ENCODE measurements at regions not wholly inside any gene's neighbourhood (a gene's known extent, or its start where the extent isn't known, plus 50 kb on each side); places are given as distances from the start of the nearest gene placed in this dataset.

- no peaks in the 10 kb centered on the region for H4K20me1 ChIP-seq (ENCODE audit: control insufficient read depth, insufficient read depth)
- H3K4me1 ChIP-seq (ENCODE audit: control insufficient read depth, insufficient read depth, low read length): no peaks in the 10 kb centered on the region
- intact Hi-C loops (cut with micrococcal nuclease; ENCODE audit: unreplicated experiment) (no loop called here), in situ Hi-C loops (cut with MboI) (no loop called here)
- H3K4me3 ChIP-seq: no peak overlapping the region
- no peaks in the 10 kb centered on the region; the same call in 1 of the 3 replicates for H3K9me3 ChIP-seq (replicated peaks; ENCODE audit: control insufficient read depth, insufficient read depth, low read length)
- RAD21 ChIA-PET (ENCODE audit: unreplicated experiment): no interaction called here
- SMC1A ChIA-PET (ENCODE audit: uncharacterized antibody, unreplicated experiment): interaction anchor here (1.0 to 3.5 kb wide), 3 partner anchors 9 to 84 kb away, joined by 3 to 20 read pairs (median 5); no protein-coding TSS in a partner anchor
- CTCF ChIA-PET: interaction anchor here (1.4 kb wide), 1 partner anchor 71 kb away, joined by 5 read pairs; no protein-coding TSS in a partner anchor
- no peak overlapping the region for H3K4me2 ChIP-seq (ENCODE audit: control insufficient read depth, insufficient read depth)
- TF ChIP-seq RELA (IDR thresholded peaks at IDR 0.05; ENCODE audit: borderline replicate concordance, partially characterized antibody) (no peak), MEF2A (IDR thresholded peaks at IDR 0.05; ENCODE audit: insufficient read depth, low read depth, low read length) (no peak), RAD21 (IDR thresholded peaks at IDR 0.05; ENCODE audit: insufficient read depth, low read depth, low read length) (no peak), NBN (IDR thresholded peaks at IDR 0.05) (no peak), SP1 (IDR thresholded peaks at IDR 0.05; ENCODE audit: low read depth, low read length) (no peak), JUNB (IDR thresholded peaks at IDR 0.05) (no peak), NKRF (conservative IDR thresholded peaks at IDR 0.05) (no peak), JUND (IDR thresholded peaks at IDR 0.05; ENCODE audit: low read depth, low read length) (no peak), PAX5 (IDR thresholded peaks at IDR 0.05; ENCODE audit: borderline replicate concordance, low read depth, low read length) (no peak), HDAC2 (IDR thresholded peaks at IDR 0.05) (no peak), BHLHE40 (IDR thresholded peaks at IDR 0.05; ENCODE audit: borderline replicate concordance in 1 of 2, low read depth in 2 of 2, low read length in 1 of 2) (no peak)
- TF ChIP-seq, protein P1, sequence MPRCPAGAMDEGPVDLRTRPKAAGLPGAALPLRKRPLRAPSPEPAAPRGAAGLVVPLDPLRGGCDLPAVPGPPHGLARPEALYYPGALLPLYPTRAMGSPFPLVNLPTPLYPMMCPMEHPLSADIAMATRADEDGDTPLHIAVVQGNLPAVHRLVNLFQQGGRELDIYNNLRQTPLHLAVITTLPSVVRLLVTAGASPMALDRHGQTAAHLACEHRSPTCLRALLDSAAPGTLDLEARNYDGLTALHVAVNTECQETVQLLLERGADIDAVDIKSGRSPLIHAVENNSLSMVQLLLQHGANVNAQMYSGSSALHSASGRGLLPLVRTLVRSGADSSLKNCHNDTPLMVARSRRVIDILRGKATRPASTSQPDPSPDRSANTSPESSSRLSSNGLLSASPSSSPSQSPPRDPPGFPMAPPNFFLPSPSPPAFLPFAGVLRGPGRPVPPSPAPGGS (IDR thresholded peaks at IDR 0.05; ENCODE audit: borderline replicate concordance, insufficient read depth, low read depth, low read length, poor library complexity, severe bottlenecking): no peak
- no TSS peak for BruUV-seq (replicated peaks)
- H3K36me3 ChIP-seq (ENCODE audit: control insufficient read depth in 2 of 2, insufficient read depth in 2 of 2, low read length in 1 of 2): no peaks in the 10 kb centered on the region
- no peak overlapping the region for H3K27ac ChIP-seq (ENCODE audit: control insufficient read depth, insufficient read depth)
- no peak for FAIRE-seq
- POLR2A ChIA-PET: no interaction called here
- DNase-seq (ENCODE audit: low read depth, low spot score): no peak
- no peaks in the 10 kb centered on the region for H3K79me2 ChIP-seq (ENCODE audit: control insufficient read depth, insufficient read depth, low read length)
- no peak overlapping the region for H3K9ac ChIP-seq (ENCODE audit: control insufficient read depth, insufficient read depth, low read length)
- no peak overlapping the region for H2AFZ ChIP-seq (ENCODE audit: control insufficient read depth, low read depth, low read length)
- no peaks in the 10 kb centered on the region for H3K27me3 ChIP-seq (replicated peaks in 1 of 2; ENCODE audit: control insufficient read depth in 2 of 2, insufficient read depth in 2 of 2, low read length in 1 of 2)
- 74% methylated on average over 2 of the region's 2 CpGs for WGBS (ENCODE audit: insufficient coverage, insufficient replicate concordance, low lambda C conversion rate, missing lambda C conversion rate)
- ATAC-seq: no peak
These were observed 104.2 kb downstream of the DUSP10 start for GRCh38 chr1:221637641-221638041.
